ENCODE measurements at regions not wholly inside any gene's neighbourhood (a gene's known extent, or its start where the extent isn't known, plus 50 kb on each side); places are given as distances from the start of the nearest gene placed in this dataset.

- Histone ChIP-seq H3K4me3 (ENCODE audit: low read depth in 1 of 2, low read length in 2 of 2) (no peak overlapping the region), H3K4me1 (ENCODE audit: insufficient read depth, low read length) (no peaks in the 10 kb centered on the region), H3K27ac (ENCODE audit: low read length) (no peak overlapping the region), H3K27me3 (ENCODE audit: insufficient read depth, low read length, poor library complexity) (peaks cover 5% of the 10 kb centered on the region), H3K9ac (ENCODE audit: low read depth, low read length) (no peak overlapping the region), H3K36me3 (ENCODE audit: insufficient read depth, low read length) (no peaks in the 10 kb centered on the region), H3K9me3 (ENCODE audit: insufficient read depth, low read length, severe bottlenecking) (no peaks in the 10 kb centered on the region), H4K20me1 (ENCODE audit: insufficient read depth, low read length) (no peaks in the 10 kb centered on the region), H3K79me2 (ENCODE audit: insufficient read depth, low read length) (no peaks in the 10 kb centered on the region), H2AFZ (ENCODE audit: low read depth, low read length) (no peak overlapping the region), H3K4me2 (ENCODE audit: insufficient read depth, low read length) (no peak overlapping the region)
- no peak for TF ChIP-seq EZH2 (IDR thresholded peaks at IDR 0.05; ENCODE audit: borderline replicate concordance, low read depth, low read length, severe bottlenecking)
- TF ChIP-seq, protein P1, sequence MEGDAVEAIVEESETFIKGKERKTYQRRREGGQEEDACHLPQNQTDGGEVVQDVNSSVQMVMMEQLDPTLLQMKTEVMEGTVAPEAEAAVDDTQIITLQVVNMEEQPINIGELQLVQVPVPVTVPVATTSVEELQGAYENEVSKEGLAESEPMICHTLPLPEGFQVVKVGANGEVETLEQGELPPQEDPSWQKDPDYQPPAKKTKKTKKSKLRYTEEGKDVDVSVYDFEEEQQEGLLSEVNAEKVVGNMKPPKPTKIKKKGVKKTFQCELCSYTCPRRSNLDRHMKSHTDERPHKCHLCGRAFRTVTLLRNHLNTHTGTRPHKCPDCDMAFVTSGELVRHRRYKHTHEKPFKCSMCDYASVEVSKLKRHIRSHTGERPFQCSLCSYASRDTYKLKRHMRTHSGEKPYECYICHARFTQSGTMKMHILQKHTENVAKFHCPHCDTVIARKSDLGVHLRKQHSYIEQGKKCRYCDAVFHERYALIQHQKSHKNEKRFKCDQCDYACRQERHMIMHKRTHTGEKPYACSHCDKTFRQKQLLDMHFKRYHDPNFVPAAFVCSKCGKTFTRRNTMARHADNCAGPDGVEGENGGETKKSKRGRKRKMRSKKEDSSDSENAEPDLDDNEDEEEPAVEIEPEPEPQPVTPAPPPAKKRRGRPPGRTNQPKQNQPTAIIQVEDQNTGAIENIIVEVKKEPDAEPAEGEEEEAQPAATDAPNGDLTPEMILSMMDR (IDR thresholded peaks at IDR 0.05; ENCODE audit: borderline replicate concordance, extremely low read depth, low read length, poor library complexity, severe bottlenecking), result no peak
- DNase-seq (no peak), ATAC-seq (ENCODE audit: insufficient read depth, low read depth) (no peak)
Measured at GRCh38 chr20:19812056-19812455, 54.0 kb downstream of the RIN2 start.

GRCh38 chr20:19812696-19813095 lies 54.6 kb downstream of the RIN2 start:
- Histone ChIP-seq H3K9ac (ENCODE audit: low read depth, low read length) (no peak overlapping the region), H2AFZ (ENCODE audit: low read depth, low read length) (no peak overlapping the region), H3K27ac (ENCODE audit: low read length) (no peak overlapping the region), H3K79me2 (ENCODE audit: insufficient read depth, low read length) (no peaks in the 10 kb centered on the region), H3K9me3 (ENCODE audit: insufficient read depth, low read length, severe bottlenecking) (no peaks in the 10 kb centered on the region), H4K20me1 (ENCODE audit: insufficient read depth, low read length) (no peaks in the 10 kb centered on the region), H3K27me3 (ENCODE audit: insufficient read depth, low read length, poor library complexity) (peaks cover 5% of the 10 kb centered on the region), H3K4me1 (ENCODE audit: insufficient read depth, low read length) (no peaks in the 10 kb centered on the region), H3K4me3 (ENCODE audit: low read depth in 1 of 2, low read length in 2 of 2) (no peak overlapping the region), H3K4me2 (ENCODE audit: insufficient read depth, low read length) (no peak overlapping the region), H3K36me3 (ENCODE audit: insufficient read depth, low read length) (no peaks in the 10 kb centered on the region)
- no peak for TF ChIP-seq EZH2 (IDR thresholded peaks at IDR 0.05; ENCODE audit: borderline replicate concordance, low read depth, low read length, severe bottlenecking)
- TF ChIP-seq, protein P1 (IDR thresholded peaks at IDR 0.05; ENCODE audit: borderline replicate concordance, extremely low read depth, low read length, poor library complexity, severe bottlenecking), result no peak
- no peak for DNase-seq
- no peak for ATAC-seq (ENCODE audit: insufficient read depth, low read depth)

DNA sequence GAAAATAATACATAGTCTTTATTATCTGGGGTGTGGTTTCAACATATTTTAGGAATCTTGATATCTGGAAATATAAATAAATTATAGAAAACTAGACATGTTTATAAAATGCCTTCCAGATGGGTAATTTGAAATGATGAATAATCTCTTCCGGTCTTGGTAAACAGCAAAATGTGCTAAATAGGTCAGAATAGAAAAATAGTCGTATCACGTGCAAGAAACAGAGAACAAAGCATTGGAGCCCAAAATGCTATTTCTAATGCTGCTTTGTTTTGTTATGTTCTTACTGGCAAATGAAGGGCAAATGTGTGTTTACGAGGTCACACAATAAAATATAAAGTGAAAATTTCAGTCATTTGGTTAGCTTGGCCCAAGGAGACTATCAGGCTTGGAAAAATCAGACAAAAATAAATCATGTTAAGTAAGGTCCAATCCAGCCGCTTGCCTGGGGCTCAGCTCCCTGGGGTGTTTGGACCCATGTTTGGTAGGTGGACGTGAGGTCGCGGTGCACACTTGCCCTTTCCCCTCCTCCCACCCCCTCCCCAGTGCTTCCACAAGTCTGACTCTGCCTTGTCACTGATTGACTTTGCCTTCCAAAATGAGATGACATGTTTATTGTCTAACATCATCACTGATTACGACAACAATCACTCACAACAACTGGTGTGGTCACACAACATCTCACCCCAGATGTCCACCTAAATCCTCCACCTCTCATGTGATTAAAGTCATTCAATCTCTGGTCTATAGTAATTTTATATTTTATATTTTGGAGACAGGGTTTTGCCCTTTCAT lies 56.0 kb downstream of the RIN2 start:
- no peak for DNase-seq
- Histone ChIP-seq H3K79me2 (ENCODE audit: insufficient read depth, low read length) (no peaks in the 10 kb centered on the region), H3K27ac (ENCODE audit: low read length) (no peak overlapping the region), H3K4me2 (ENCODE audit: insufficient read depth, low read length) (no peak overlapping the region), H3K9ac (ENCODE audit: low read depth, low read length) (no peak overlapping the region), H3K9me3 (ENCODE audit: insufficient read depth, low read length, severe bottlenecking) (no peaks in the 10 kb centered on the region), H2AFZ (ENCODE audit: low read depth, low read length) (no peak overlapping the region), H3K4me1 (ENCODE audit: insufficient read depth, low read length) (no peaks in the 10 kb centered on the region), H3K27me3 (ENCODE audit: insufficient read depth, low read length, poor library complexity) (peaks cover 5% of the 10 kb centered on the region), H3K36me3 (ENCODE audit: insufficient read depth, low read length) (no peaks in the 10 kb centered on the region), H4K20me1 (ENCODE audit: insufficient read depth, low read length) (no peaks in the 10 kb centered on the region), H3K4me3 (ENCODE audit: low read depth in 1 of 2, low read length in 2 of 2) (no peak overlapping the region)
- no peak for TF ChIP-seq EZH2 (IDR thresholded peaks at IDR 0.05; ENCODE audit: borderline replicate concordance, low read depth, low read length, severe bottlenecking)
- TF ChIP-seq, protein P1 (IDR thresholded peaks at IDR 0.05; ENCODE audit: borderline replicate concordance, extremely low read depth, low read length, poor library complexity, severe bottlenecking), result no peak
- ATAC-seq (ENCODE audit: insufficient read depth, low read depth), result no peak

All from DND-41 (cell line).